ENCODE measurements at regions not wholly inside any gene's neighbourhood (a gene's known extent, or its start where the extent isn't known, plus 50 kb on each side); places are given as distances from the start of the nearest gene placed in this dataset.
A peak's percentile ranks its signal among the peaks of the same experiment; 100 is the strongest.

DNA sequence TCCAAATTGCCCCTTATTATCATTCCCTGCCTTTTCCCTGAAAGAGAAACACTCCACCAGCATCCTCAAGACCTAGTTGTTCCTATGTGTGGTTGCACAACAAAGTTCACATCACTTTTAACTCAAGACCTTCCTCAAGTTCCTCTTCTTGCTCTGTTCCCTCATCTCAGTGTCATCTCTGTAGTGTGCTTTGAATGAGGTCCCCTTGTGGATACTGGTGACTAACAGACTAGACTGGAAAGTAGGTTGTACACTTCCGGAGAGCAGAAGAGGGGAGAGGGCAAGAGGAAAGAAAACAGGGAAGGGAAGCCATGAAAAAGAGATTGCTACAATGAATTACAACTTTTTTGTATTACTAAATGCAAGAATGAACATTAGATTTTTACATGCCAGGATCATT, 853.8 kb downstream of the USP25 start:
- no peak overlapping the region for H3K27ac ChIP-seq (ENCODE audit: low read depth in 2 of 2, low read length in 2 of 2)
- intact Hi-C loops (cut with DNase I), result no loop called here
- H3K36me3 ChIP-seq (ENCODE audit: control insufficient read depth in 2 of 3, insufficient read depth in 3 of 3, low read length in 3 of 3), result no peaks in the 10 kb centered on the region
- no peak overlapping the region for H3K9ac ChIP-seq (ENCODE audit: low read length in 3 of 3)
- no peaks in the 10 kb centered on the region for H3K27me3 ChIP-seq (ENCODE audit: control insufficient read depth, insufficient read depth, low read length)
- no peak overlapping the region for H3K4me3 ChIP-seq (ENCODE audit: low read length in 3 of 3)
- no peak for DNase-seq
- TF ChIP-seq, protein P1, sequence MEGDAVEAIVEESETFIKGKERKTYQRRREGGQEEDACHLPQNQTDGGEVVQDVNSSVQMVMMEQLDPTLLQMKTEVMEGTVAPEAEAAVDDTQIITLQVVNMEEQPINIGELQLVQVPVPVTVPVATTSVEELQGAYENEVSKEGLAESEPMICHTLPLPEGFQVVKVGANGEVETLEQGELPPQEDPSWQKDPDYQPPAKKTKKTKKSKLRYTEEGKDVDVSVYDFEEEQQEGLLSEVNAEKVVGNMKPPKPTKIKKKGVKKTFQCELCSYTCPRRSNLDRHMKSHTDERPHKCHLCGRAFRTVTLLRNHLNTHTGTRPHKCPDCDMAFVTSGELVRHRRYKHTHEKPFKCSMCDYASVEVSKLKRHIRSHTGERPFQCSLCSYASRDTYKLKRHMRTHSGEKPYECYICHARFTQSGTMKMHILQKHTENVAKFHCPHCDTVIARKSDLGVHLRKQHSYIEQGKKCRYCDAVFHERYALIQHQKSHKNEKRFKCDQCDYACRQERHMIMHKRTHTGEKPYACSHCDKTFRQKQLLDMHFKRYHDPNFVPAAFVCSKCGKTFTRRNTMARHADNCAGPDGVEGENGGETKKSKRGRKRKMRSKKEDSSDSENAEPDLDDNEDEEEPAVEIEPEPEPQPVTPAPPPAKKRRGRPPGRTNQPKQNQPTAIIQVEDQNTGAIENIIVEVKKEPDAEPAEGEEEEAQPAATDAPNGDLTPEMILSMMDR (IDR thresholded peaks at IDR 0.05; ENCODE audit: borderline replicate concordance, extremely low read depth, insufficient read depth), result no peak
- no peak for FAIRE-seq
- no peaks in the 10 kb centered on the region for H3K9me3 ChIP-seq (ENCODE audit: control insufficient read depth in 2 of 3, insufficient read depth in 1 of 3, low read length in 3 of 3)
- peaks cover 6 to 28% (median 7%) of the 10 kb centered on the region in 3 donors for H3K4me1 ChIP-seq (ENCODE audit: control insufficient read depth in 2 of 3, insufficient read depth in 2 of 3, low read depth in 1 of 3, low read length in 3 of 3)

DNA sequence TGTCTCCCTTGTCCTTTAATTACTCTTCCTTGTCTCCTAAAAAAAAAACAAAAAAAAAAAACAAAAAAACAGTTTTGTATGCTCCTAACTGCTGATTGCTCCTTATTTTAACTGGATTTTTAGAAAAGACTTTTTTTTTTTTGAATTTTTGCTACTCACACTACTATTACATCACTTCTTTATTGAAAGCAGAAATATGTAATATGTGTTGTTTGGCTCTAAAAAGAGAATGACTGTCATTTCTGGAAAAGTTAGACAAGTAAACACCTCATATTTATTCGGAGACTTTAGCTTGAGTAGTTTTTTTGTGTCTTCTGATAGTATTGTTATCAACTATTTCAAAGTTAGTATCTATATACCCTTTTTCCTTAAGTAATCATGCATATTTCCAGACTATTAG, 855.0 kb downstream of the USP25 start:
- H3K4me3 ChIP-seq (ENCODE audit: low read length in 3 of 3), result no peak overlapping the region
- DNase-seq (no peak), FAIRE-seq (no peak)
- TF ChIP-seq, protein P1 (IDR thresholded peaks at IDR 0.05; ENCODE audit: borderline replicate concordance, extremely low read depth, insufficient read depth), result no peak
- intact Hi-C loops (cut with DNase I), result no loop called here
- H3K4me1 ChIP-seq (ENCODE audit: control insufficient read depth in 2 of 3, insufficient read depth in 2 of 3, low read depth in 1 of 3, low read length in 3 of 3), result peaks cover 4 to 22% (median 7%) of the 10 kb centered on the region in 3 donors
- no peak overlapping the region for H3K9ac ChIP-seq (ENCODE audit: low read length in 3 of 3)
- no peaks in the 10 kb centered on the region for H3K9me3 ChIP-seq (ENCODE audit: control insufficient read depth in 2 of 3, insufficient read depth in 1 of 3, low read length in 3 of 3)
- H3K27ac ChIP-seq (ENCODE audit: low read depth in 2 of 2, low read length in 2 of 2), result no peak overlapping the region
- no peaks in the 10 kb centered on the region for H3K36me3 ChIP-seq (ENCODE audit: control insufficient read depth in 2 of 3, insufficient read depth in 3 of 3, low read length in 3 of 3)
- H3K27me3 ChIP-seq (ENCODE audit: control insufficient read depth, insufficient read depth, low read length), result no peaks in the 10 kb centered on the region

DNA sequence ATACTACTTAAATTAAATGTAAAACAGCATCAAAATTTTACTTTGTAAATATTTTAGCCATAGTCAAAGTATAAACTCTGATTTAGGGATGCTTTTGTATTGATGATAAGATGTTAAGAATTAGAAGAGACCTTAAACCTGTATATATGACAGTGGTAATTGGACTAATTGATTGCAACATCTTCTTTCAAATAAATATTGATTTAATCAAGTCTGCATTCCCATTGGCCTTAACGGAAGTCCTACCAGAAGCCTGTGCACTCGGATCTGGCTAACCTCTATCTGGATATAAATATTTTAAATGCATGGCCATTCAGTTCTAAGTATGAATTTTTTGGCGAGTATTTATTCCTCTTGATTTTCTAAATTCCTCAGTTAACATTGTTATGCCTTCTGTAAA, 856.1 kb downstream of the USP25 start:
- DNase-seq (no peak), FAIRE-seq (no peak)
- no peaks in the 10 kb centered on the region for H3K27me3 ChIP-seq (ENCODE audit: control insufficient read depth, insufficient read depth, low read length)
- H3K9me3 ChIP-seq (ENCODE audit: control insufficient read depth in 2 of 3, insufficient read depth in 1 of 3, low read length in 3 of 3), result no peaks in the 10 kb centered on the region
- H3K4me3 ChIP-seq (ENCODE audit: low read length in 3 of 3), result no peak overlapping the region
- no peak overlapping the region for H3K9ac ChIP-seq (ENCODE audit: low read length in 3 of 3)
- H3K4me1 ChIP-seq (ENCODE audit: control insufficient read depth in 2 of 3, insufficient read depth in 2 of 3, low read depth in 1 of 3, low read length in 3 of 3), result peaks cover under 1 to 11% (median 4%) of the 10 kb centered on the region in 3 donors
- TF ChIP-seq, protein P1 (IDR thresholded peaks at IDR 0.05; ENCODE audit: borderline replicate concordance, extremely low read depth, insufficient read depth), result no peak
- intact Hi-C loops (cut with DNase I), result no loop called here
- H3K27ac ChIP-seq (ENCODE audit: low read depth in 2 of 2, low read length in 2 of 2), result no peak overlapping the region
- H3K36me3 ChIP-seq (ENCODE audit: control insufficient read depth in 2 of 3, insufficient read depth in 3 of 3, low read length in 3 of 3), result no peaks in the 10 kb centered on the region

DNA sequence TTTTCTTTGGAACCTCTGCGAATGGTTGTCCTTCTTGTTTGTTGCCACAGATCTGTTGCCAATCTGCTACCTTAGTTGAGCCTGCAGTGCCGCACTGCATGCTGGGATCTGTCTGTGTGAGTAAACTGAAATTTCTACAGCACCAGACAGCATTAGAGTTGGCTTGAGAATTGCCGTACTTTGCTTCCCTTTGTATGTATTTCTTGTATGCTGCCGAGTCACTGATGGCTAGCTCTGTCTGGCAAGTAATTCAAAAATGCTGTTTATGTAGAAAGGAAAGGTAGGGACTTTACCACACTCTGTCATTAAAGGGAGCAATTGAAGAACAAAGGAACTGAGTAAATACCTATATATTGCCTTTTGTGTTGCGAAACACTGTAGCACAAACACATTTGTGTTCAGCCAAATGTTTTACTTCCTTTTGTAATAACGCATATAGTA, 857.4 kb downstream of the USP25 start:
- Histone ChIP-seq H3K4me3 (ENCODE audit: low read length in 3 of 3) (peak overlapping the region in 1 of 3 donors; percentile 11), H3K27me3 (ENCODE audit: control insufficient read depth, insufficient read depth, low read length) (no peaks in the 10 kb centered on the region), H3K9me3 (ENCODE audit: control insufficient read depth in 2 of 3, insufficient read depth in 1 of 3, low read length in 3 of 3) (no peaks in the 10 kb centered on the region), H3K4me1 (ENCODE audit: control insufficient read depth in 2 of 3, insufficient read depth in 2 of 3, low read depth in 1 of 3, low read length in 3 of 3) (peaks cover 0 to 9% (median 4%) of the 10 kb centered on the region in 3 donors), H3K36me3 (ENCODE audit: control insufficient read depth in 2 of 3, insufficient read depth in 3 of 3, low read length in 3 of 3) (no peaks in the 10 kb centered on the region), H3K9ac (ENCODE audit: low read length in 3 of 3) (no peak overlapping the region), H3K27ac (ENCODE audit: low read depth in 2 of 2, low read length in 2 of 2) (no peak overlapping the region)
- DNase-seq (no peak), FAIRE-seq (no peak)
- TF ChIP-seq, protein P1 (IDR thresholded peaks at IDR 0.05; ENCODE audit: borderline replicate concordance, extremely low read depth, insufficient read depth), result no peak
- intact Hi-C loops (cut with DNase I), result no loop called here
